HL-60 (cell line): ENCODE measurements at regions not wholly inside any gene's neighbourhood (a gene's known extent, or its start where the extent isn't known, plus 50 kb on each side); places are given as distances from the start of the nearest gene placed in this dataset.
A peak's percentile ranks its signal among the peaks of the same experiment; 100 is the strongest.

Source experiments
- DNase-seq, 2 experiments: peaks; one replicate each; pipeline ENCODE4 v3.0.0-alpha.2; 2010 to 2020; ENCODE audit warnings: low read depth in 1 of 2, low spot score in 1 of 2
- H3K27ac ChIP-seq: fragments of 250-450 bp; sonication (Bioruptor Pico); replicated peaks from 2 replicates; pipeline ENCODE4 v1.5.1; 2020; ENCODE audit warnings: mild to moderate bottlenecking, moderate library complexity
- H3K27me3 ChIP-seq: fragments of 250-450 bp; sonication (Bioruptor Pico); 2 replicates; pipeline ENCODE4 v1.5.1; 2021; ENCODE audit warnings: mild to moderate bottlenecking, moderate library complexity; ENCODE audit not compliant: insufficient read depth, poor library complexity, severe bottlenecking
- H3K4me3 ChIP-seq: replicated peaks from 2 replicates; pipeline ENCODE4 v1.5.1; 2011; ENCODE audit warnings: mild to moderate bottlenecking, control low read depth, low read length; ENCODE audit not compliant: insufficient read depth
- GABPA ChIP-seq: IDR thresholded peaks from 2 replicates; pipeline ENCODE4 v1.6.1; 2012; ENCODE audit warnings: low read depth
- POLR2AphosphoS5 ChIP-seq: IDR thresholded peaks from 2 replicates; pipeline ENCODE4 v1.6.1; 2012; ENCODE audit warnings: low read depth
- REST ChIP-seq: IDR thresholded peaks from 2 replicates; pipeline ENCODE4 v1.6.1; 2012; ENCODE audit warnings: low read depth; ENCODE audit not compliant: insufficient replicate concordance
- SPI1 ChIP-seq: IDR thresholded peaks from 2 replicates; pipeline ENCODE4 v1.6.1; 2012; ENCODE audit warnings: low read depth, mild to moderate bottlenecking, borderline replicate concordance
- TF ChIP-seq, protein P1 (sequence below): IDR thresholded peaks from one replicate; pipeline ENCODE4 v1.5.1; 2011; ENCODE audit warnings: low read length, control low read depth, inconsistent platforms; ENCODE audit not compliant: insufficient read depth

DNA sequence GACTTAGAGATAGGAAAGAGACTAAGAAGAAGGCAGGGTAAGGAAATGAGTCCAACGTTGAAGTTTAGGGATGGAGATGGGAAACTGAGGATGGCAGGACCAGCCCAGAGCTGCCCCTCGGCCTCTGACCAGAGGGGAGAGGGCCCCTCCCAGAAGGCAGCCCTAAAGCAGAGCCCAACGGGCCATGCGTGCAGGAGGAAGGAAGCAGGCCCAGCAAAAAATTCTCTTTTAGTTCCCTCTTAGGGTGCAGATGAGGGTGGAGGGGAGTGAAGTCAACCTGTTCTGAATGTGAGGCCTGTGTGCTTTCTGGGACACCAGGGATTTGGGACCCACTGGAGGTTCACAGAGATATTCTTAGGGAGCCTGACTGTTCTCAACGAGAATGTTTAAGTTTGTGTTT is 225.4 kb downstream of the RHOU start:
- TF ChIP-seq GABPA (no peak), SPI1 (peak; percentile 13; the same call in 1 of the 2 replicates)
- peak overlapping the region; percentile 65 for H3K27ac ChIP-seq
- no peak overlapping the region for H3K4me3 ChIP-seq
- no peaks in the 10 kb centered on the region for H3K27me3 ChIP-seq
- peak in 1 of 2 experiments; percentile 56 for DNase-seq

DNA sequence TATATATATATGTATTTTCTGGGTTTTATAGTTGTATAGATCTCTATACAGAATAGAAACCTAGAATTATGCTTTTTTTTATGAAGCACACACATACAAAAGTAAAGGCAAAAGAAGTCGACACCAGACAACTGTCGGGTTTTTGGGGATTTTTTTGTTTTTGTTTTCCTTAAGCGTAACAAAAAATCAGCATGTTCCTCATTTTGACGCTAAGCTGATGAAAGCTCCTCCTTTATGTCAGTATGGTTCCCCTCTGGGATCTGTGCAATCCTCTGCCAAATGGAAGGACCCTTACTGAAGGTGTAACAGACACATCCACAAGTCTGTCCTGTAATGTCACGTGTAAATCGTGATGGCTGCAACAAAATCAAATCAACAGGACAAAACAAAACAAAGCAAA is 226.2 kb downstream of the RHOU start:
- TF ChIP-seq SPI1 (peak; percentile 12; the same call in 1 of the 2 replicates), POLR2AphosphoS5 (no peak)
- H3K27ac ChIP-seq: peak overlapping the region; percentile 65
- no peak overlapping the region for H3K4me3 ChIP-seq
- peak in 1 of 2 experiments; percentile 31 for DNase-seq
- no peaks in the 10 kb centered on the region for H3K27me3 ChIP-seq

DNA sequence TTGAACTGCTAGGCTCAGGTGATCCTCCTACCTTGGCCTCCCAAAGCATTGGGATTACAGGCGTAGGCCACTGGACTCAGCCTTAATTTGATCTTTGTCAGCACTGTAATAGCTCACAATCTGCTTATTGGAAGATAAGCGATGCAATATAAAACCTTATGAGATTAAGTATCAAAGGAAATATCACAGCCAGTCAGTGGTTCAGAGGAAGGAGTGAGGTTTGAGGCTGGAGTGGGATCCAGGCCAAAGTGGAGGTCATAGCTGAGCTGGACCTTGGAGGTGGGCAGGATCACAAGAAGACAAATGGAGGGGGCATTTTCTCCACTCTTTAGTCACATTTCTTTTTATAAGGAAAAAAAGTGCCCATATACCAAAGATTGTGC is 228.5 kb downstream of the RHOU start:
- Histone ChIP-seq H3K27ac (no peak overlapping the region), H3K27me3 (no peaks in the 10 kb centered on the region), H3K4me3 (no peak overlapping the region)
- no peak for DNase-seq
- TF ChIP-seq POLR2AphosphoS5 (no peak), REST (no peak), SPI1 (no peak), GABPA (no peak)
- TF ChIP-seq, protein P1, sequence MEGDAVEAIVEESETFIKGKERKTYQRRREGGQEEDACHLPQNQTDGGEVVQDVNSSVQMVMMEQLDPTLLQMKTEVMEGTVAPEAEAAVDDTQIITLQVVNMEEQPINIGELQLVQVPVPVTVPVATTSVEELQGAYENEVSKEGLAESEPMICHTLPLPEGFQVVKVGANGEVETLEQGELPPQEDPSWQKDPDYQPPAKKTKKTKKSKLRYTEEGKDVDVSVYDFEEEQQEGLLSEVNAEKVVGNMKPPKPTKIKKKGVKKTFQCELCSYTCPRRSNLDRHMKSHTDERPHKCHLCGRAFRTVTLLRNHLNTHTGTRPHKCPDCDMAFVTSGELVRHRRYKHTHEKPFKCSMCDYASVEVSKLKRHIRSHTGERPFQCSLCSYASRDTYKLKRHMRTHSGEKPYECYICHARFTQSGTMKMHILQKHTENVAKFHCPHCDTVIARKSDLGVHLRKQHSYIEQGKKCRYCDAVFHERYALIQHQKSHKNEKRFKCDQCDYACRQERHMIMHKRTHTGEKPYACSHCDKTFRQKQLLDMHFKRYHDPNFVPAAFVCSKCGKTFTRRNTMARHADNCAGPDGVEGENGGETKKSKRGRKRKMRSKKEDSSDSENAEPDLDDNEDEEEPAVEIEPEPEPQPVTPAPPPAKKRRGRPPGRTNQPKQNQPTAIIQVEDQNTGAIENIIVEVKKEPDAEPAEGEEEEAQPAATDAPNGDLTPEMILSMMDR: no peak

GRCh38 chr1:228964178-228965089 is 229.2 kb downstream of the RHOU start:
- DNase-seq: no peak
- Histone ChIP-seq H3K27ac (no peak overlapping the region), H3K4me3 (no peak overlapping the region), H3K27me3 (no peaks in the 10 kb centered on the region)
- no peak for TF ChIP-seq POLR2AphosphoS5
- no peak for TF ChIP-seq REST

- Histone ChIP-seq H3K27me3 (no peaks in the 10 kb centered on the region), H3K27ac (no peak overlapping the region)
- DNase-seq: no peak
These were observed 233.8 kb downstream of the RHOU start for GRCh38 chr1:228968891-228969606.

More at GRCh38 chr1:228968891-228969606, 233.8 kb downstream of the RHOU start:
- TF ChIP-seq SPI1 (no peak), POLR2AphosphoS5 (no peak), REST (no peak), GABPA (no peak)
- TF ChIP-seq, protein P1: no peak
- H3K4me3 ChIP-seq: no peak overlapping the region
